ENCODE measurements at regions not wholly inside any gene's neighbourhood (a gene's known extent, or its start where the extent isn't known, plus 50 kb on each side); places are given as distances from the start of the nearest gene placed in this dataset.

- TF ChIP-seq, protein P1, sequence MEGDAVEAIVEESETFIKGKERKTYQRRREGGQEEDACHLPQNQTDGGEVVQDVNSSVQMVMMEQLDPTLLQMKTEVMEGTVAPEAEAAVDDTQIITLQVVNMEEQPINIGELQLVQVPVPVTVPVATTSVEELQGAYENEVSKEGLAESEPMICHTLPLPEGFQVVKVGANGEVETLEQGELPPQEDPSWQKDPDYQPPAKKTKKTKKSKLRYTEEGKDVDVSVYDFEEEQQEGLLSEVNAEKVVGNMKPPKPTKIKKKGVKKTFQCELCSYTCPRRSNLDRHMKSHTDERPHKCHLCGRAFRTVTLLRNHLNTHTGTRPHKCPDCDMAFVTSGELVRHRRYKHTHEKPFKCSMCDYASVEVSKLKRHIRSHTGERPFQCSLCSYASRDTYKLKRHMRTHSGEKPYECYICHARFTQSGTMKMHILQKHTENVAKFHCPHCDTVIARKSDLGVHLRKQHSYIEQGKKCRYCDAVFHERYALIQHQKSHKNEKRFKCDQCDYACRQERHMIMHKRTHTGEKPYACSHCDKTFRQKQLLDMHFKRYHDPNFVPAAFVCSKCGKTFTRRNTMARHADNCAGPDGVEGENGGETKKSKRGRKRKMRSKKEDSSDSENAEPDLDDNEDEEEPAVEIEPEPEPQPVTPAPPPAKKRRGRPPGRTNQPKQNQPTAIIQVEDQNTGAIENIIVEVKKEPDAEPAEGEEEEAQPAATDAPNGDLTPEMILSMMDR (IDR thresholded peaks at IDR 0.05) = no peak
- TF ChIP-seq POLR2A (IDR thresholded peaks at IDR 0.05) = peak; percentile 25
Observed at GRCh38 chr15:31262901-31263671, 63.5 kb upstream of the KLF13 start.

Measured in right lobe of liver (tissue), 4 donors.